ENCODE measurements at regions not wholly inside any gene's neighbourhood (a gene's known extent, or its start where the extent isn't known, plus 50 kb on each side); places are given as distances from the start of the nearest gene placed in this dataset.

DNA sequence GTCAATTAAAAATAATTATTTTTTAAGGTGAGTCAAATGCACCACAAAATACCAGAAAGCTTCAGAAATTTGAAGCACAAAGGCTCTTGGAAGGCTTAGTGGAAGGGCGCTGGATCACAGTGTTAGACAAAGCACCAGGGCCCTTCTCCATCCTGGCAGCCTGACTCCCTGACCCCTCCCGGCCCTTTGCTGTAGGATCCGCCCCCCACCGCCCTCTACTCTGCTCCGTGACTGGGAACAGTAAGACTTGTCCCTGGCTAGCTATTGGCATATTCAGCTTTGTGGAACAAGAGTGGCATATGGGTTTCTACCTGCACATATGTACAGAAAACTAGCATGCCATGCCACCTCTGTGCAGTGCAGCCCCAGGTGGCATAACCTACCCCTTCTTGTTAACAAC is 222.1 kb downstream of the SYK start:
- POLR2A ChIA-PET: no interaction called here
- intact Hi-C loops (cut with micrococcal nuclease; ENCODE audit: unreplicated experiment): no loop called here
- Histone ChIP-seq H3K9me3 (ENCODE audit: control insufficient read depth, insufficient read depth, low read depth, low read length) (no peaks in the 10 kb centered on the region), H3K4me1 (ENCODE audit: control insufficient read depth, insufficient read depth, low read length) (no peaks in the 10 kb centered on the region), H3K27me3 (ENCODE audit: control insufficient read depth, insufficient read depth, low read length) (no peaks in the 10 kb centered on the region), H3K27ac (ENCODE audit: low read length) (no peak overlapping the region), H3K4me3 (ENCODE audit: low read depth in 2 of 2, low read length in 2 of 2) (no peak overlapping the region), H3K36me3 (ENCODE audit: control insufficient read depth, insufficient read depth, low read length) (no peaks in the 10 kb centered on the region)
- CTCF ChIA-PET: no interaction called here
- DNase-seq (ENCODE audit: low read depth, low spot score): no peak
- in situ Hi-C loops (cut with HindIII; ENCODE audit: low pct_unique_long_range_greater_than_20kb, low sequenced_read_pairs): no loop called here
- no peak for TF ChIP-seq POLR2AphosphoS5 (IDR thresholded peaks at IDR 0.05; ENCODE audit: low read depth, low read length)
- TF ChIP-seq, protein P1, sequence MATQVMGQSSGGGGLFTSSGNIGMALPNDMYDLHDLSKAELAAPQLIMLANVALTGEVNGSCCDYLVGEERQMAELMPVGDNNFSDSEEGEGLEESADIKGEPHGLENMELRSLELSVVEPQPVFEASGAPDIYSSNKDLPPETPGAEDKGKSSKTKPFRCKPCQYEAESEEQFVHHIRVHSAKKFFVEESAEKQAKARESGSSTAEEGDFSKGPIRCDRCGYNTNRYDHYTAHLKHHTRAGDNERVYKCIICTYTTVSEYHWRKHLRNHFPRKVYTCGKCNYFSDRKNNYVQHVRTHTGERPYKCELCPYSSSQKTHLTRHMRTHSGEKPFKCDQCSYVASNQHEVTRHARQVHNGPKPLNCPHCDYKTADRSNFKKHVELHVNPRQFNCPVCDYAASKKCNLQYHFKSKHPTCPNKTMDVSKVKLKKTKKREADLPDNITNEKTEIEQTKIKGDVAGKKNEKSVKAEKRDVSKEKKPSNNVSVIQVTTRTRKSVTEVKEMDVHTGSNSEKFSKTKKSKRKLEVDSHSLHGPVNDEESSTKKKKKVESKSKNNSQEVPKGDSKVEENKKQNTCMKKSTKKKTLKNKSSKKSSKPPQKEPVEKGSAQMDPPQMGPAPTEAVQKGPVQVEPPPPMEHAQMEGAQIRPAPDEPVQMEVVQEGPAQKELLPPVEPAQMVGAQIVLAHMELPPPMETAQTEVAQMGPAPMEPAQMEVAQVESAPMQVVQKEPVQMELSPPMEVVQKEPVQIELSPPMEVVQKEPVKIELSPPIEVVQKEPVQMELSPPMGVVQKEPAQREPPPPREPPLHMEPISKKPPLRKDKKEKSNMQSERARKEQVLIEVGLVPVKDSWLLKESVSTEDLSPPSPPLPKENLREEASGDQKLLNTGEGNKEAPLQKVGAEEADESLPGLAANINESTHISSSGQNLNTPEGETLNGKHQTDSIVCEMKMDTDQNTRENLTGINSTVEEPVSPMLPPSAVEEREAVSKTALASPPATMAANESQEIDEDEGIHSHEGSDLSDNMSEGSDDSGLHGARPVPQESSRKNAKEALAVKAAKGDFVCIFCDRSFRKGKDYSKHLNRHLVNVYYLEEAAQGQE (IDR thresholded peaks at IDR 0.05; ENCODE audit: insufficient read depth in 1 of 2, low read depth in 2 of 2, low read length in 1 of 2): no peak
- no peak for TF ChIP-seq SIN3A (IDR thresholded peaks at IDR 0.05; ENCODE audit: borderline replicate concordance, insufficient read depth, low read depth, low read length)
- no peak for TF ChIP-seq TCF7L2 (IDR thresholded peaks at IDR 0.05; ENCODE audit: low read depth, low read length)
- TF ChIP-seq, protein P2, sequence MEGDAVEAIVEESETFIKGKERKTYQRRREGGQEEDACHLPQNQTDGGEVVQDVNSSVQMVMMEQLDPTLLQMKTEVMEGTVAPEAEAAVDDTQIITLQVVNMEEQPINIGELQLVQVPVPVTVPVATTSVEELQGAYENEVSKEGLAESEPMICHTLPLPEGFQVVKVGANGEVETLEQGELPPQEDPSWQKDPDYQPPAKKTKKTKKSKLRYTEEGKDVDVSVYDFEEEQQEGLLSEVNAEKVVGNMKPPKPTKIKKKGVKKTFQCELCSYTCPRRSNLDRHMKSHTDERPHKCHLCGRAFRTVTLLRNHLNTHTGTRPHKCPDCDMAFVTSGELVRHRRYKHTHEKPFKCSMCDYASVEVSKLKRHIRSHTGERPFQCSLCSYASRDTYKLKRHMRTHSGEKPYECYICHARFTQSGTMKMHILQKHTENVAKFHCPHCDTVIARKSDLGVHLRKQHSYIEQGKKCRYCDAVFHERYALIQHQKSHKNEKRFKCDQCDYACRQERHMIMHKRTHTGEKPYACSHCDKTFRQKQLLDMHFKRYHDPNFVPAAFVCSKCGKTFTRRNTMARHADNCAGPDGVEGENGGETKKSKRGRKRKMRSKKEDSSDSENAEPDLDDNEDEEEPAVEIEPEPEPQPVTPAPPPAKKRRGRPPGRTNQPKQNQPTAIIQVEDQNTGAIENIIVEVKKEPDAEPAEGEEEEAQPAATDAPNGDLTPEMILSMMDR (IDR thresholded peaks at IDR 0.05): no peak
- ATAC-seq: no peak
- BruUV-seq (replicated peaks): no TSS peak

DNA sequence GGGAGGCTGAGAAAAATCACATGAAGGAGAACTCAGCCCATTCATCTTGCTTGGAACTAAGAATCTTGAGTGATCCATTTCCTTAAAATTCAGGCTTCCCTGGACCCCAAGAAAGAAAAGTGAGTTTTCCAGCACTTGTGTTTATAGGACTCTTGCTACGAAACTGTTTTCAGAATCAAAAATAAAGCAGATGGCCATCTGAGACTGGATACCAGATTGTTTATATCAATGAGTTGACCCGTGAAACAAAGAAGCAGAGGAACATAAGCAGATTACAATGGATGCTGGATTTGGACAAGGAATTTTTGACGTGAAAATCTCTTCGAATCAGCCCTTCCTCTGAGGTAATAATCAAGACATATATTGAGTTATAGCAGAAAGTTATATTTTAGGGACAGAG is 223.2 kb downstream of the SYK start:
- POLR2A ChIA-PET: no interaction called here
- no peaks in the 10 kb centered on the region for H3K9me3 ChIP-seq (ENCODE audit: control insufficient read depth, insufficient read depth, low read depth, low read length)
- no peaks in the 10 kb centered on the region for H3K27me3 ChIP-seq (ENCODE audit: control insufficient read depth, insufficient read depth, low read length)
- in situ Hi-C loops (cut with HindIII; ENCODE audit: low pct_unique_long_range_greater_than_20kb, low sequenced_read_pairs): no loop called here
- TF ChIP-seq, protein P2 (IDR thresholded peaks at IDR 0.05): no peak
- TF ChIP-seq SIN3A (IDR thresholded peaks at IDR 0.05; ENCODE audit: borderline replicate concordance, insufficient read depth, low read depth, low read length) (no peak), TCF7L2 (IDR thresholded peaks at IDR 0.05; ENCODE audit: low read depth, low read length) (no peak), POLR2AphosphoS5 (IDR thresholded peaks at IDR 0.05; ENCODE audit: low read depth, low read length) (no peak)
- TF ChIP-seq, protein P1 (IDR thresholded peaks at IDR 0.05; ENCODE audit: insufficient read depth in 1 of 2, low read depth in 2 of 2, low read length in 1 of 2): no peak
- H3K36me3 ChIP-seq (ENCODE audit: control insufficient read depth, insufficient read depth, low read length): no peaks in the 10 kb centered on the region
- H3K27ac ChIP-seq (ENCODE audit: low read length): no peak overlapping the region
- H3K4me1 ChIP-seq (ENCODE audit: control insufficient read depth, insufficient read depth, low read length): no peaks in the 10 kb centered on the region
- ATAC-seq (no peak), DNase-seq (ENCODE audit: low read depth, low spot score) (no peak)
- no peak overlapping the region for H3K4me3 ChIP-seq (ENCODE audit: low read depth in 2 of 2, low read length in 2 of 2)
- no TSS peak for BruUV-seq (replicated peaks)
- CTCF ChIA-PET: no interaction called here
- intact Hi-C loops (cut with micrococcal nuclease; ENCODE audit: unreplicated experiment): no loop called here
